ENCODE measurements at regions not wholly inside any gene's neighbourhood (a gene's known extent, or its start where the extent isn't known, plus 50 kb on each side); places are given as distances from the start of the nearest gene placed in this dataset.
"Not testable (repeated sequence)": the region's sequence is repeated elsewhere in the genome, so short reads cannot be mapped to it uniquely, and the experiment has no call there.

DNA sequence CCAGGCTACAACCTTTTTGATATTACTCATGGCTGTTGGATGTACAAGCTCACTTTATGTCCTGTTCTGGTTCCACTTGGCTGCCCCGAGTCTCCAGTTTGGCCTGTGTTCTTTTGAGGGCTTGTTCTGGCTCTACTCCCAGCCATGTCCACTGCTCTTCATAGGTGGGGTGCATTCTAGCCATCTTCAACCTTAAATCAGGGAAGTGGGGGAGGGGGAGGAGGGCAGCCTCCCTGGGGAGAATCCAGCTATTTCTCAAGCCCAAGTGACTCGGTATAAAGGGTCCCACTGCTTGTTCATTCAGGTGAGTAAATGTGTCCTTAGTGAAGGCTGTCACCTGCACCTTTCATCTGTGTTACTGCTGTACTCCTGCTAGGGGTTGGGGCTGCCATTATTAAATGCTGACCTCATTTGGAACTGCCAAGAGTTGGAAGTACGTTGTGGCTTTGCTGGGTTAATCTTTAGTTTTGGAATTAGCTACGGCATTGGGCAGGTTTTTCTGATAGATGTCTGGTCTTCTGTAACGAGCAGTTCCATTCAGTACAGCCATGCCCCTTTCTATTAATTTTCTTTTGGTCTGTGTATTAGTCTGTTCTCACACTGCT, 255.8 kb downstream of the GOLGA6L6 start:
- not testable (repeated sequence) for DNase-seq

DNA sequence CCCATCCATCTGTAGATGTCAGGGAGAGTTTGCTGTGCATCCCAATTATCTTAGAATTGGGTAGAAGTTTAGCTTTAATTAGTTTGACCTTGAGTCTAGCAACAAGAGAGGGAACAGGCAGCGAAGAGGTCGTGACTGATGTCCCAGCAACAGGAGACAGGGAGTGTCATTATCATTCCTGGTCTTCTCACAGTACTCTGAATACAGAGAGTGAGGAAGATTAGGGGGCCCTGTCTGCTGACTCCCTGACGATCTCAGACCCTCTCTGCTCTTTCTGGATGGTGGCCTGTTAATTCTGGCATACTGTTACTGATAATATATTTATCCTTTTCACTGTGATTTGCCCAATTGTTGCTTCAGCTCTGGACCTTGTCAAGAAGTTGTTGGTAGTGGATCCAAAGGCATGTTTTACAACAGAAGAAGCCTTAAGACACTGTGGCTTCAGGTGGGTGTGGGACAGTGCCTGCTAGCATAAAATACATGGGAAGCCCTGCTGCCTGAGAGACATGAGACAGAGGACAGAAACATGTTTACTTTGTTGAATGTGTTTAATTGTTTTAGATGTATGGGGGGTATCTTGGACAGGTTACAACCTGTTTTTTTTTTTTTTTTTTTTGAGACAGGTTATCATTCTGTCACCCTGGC, 256.6 kb downstream of the GOLGA6L6 start:
- not testable (repeated sequence) for DNase-seq

DNA sequence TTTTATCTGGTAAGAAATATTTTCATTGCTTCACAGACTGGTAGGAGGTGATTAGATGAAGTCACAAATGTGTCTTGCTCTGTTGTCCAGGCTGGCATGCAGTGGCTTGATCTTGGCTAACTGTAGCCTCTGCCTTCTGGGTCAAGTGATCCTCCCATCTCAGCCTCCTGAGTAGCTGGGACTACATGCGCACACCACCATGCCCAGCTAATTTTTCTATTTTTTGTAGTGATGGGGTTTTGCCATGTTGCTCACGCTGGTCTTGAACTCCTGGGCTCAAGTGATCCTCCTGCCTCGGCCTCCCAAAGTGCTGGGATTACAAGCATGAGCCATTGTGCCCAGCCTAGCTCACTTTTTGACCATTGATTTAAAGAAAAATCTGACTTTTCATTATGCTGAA, 257.9 kb downstream of the GOLGA6L6 start:
- not testable (repeated sequence) for DNase-seq

DNA sequence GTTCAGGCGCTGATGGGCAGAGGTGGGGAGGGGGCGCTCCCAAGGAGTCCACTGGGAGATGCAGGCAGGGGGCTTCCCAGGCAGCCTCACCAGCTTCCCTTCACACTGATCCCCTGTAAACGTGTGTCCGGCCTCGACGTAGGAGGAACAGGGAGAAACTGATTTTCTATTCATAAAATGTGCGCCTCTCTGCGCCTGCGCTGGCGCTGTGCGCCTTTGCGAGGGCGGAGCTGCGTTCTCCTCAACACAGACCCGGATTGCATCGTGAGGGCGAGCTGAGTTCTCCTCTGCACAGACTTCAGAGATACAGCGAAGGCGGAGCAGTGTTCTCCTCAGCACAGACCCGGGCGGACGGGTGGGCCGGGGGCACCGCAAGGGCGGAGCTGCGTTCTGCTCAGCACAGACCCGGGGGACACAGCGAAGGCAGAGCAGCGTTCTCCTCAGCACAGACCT, 259.1 kb downstream of the GOLGA6L6 start:
- DNase-seq: not testable (repeated sequence)

DNA sequence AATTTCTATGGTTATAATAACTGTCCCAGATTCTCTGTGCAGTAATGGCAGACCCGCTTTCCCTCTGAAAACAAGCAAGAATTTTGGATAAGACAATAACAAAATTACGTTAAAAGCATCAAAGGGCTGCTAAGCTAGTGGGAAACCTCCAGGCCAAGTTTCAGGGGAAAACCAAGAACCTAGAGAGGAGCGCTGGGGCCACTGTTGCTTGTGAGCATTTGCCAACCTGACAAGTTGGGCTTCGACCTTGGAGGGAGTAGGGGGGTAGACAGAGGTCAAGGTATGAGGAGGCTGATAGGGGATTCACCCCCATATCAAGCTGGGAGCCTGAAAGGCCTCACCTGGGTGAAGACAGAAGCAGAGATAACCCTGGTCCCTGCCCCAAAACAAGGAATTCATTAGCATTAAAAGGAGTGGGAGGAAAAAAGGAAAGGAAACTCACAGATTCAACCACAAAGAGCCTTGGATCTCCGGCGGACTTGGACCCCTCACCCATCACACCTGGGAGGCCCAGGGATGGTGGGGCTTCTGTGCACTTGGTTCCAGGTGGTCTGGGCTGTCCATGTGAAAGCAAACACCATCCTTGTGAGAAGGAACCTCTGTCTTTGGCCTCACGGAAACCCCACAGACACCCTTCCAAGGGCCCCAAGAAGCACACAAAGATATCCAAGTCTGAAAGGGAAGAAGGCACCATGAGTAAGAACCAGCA, 259.9 kb downstream of the GOLGA6L6 start:
- DNase-seq: not testable (repeated sequence)

DNA sequence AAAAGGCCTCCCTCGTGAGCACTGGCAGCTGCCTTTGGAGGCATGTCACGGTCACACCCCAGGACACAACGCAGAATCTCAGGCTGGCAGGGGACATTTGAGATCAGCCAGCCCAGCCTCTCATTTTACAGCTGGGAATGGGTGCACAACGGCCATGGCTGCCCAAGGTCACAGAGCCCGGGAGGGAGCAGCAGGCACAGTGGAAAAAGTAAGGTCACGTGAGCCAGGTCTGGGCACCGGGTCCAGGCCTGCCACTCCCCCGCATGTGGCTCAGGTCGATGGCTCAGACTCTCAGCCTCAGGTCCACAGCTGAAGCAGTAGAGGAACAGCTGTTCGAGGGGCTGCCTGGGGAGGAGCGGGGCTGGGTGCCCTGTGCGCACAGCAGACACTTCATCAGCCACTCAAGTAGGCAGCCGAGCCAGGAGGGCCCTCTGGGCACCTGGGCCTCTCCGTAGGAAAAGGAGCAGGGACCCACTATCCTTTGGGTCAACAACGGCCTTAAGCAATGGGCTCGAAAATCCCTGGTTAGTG, 260.6 kb downstream of the GOLGA6L6 start:
- DNase-seq: no peak

DNA sequence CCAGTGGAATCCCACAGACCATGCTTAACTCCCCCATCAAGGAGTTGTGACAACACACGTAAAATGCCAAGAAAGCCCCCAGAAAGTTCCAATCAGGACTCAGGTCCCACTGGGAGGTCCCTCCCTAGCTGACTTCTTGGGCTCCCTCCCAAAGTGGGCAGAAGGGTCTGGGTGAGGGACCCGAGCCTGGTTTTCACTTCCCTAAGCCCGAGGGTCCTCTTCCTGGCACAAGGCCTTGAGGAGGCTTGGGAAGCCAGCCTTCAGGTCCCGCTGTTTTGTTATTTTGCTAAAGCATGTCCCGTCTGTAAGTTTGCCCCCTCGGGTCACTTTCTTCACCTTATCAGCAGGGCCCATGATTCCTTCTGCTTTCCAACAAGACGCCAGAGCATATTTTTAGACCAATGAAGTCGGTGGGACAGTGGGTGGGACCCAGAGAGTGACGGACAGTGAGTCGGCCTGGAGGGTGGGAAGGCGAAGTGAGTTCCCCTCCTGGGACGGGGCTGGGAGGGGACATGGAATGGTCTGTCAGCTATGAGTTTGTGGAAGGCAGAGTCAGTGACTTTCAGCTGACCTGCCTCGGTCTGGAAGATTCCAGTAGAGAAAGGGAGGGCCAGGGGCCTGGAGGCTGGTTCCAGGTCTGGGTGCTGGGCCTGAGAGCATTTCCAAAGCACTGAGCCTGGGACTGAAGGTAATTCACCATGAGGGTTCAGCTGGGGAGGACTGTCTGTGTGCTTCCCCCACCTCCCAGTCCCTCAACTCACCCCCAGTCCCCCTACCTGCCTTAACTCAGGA, 261.3 kb downstream of the GOLGA6L6 start:
- DNase-seq: not testable (repeated sequence)

DNA sequence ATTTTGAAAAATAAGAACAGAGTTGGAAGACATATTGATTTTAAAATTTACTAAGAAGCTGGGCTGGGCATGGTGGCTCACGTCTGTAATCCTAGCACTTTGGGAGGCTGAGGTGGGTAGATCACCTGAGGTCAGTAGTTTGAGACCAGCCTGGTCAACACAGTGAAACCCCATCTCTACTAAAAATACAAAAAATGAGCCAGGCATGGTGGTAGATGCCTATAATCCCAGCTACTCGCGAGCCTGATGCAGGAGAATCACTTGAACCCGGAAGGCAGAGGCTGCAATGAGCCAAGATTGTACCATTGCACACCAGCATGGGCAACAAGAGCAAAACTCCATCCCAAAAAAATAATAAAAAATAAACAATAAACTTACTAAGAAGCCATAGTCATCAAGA, 262.5 kb downstream of the GOLGA6L6 start:
- not testable (repeated sequence) for DNase-seq

DNA sequence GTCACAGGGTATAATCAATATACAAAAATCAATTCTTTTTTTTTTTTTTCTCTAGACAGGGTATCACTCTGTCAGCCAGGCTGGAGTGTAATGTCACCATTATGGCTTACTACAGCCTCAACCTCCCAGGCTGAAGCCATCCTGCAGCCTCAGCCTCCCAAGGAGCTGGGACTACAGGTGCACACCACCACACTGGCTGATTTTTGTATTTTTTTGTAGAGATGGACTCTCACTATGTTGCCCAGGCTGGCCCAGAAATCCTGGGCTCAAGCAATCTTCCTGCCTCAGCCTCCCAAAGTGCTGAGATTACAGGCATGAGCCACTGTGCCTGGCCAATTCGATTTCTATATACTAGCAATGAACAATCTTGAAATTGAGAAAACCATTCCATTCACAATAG, 263.2 kb downstream of the GOLGA6L6 start:
- DNase-seq: not testable (repeated sequence)

DNA sequence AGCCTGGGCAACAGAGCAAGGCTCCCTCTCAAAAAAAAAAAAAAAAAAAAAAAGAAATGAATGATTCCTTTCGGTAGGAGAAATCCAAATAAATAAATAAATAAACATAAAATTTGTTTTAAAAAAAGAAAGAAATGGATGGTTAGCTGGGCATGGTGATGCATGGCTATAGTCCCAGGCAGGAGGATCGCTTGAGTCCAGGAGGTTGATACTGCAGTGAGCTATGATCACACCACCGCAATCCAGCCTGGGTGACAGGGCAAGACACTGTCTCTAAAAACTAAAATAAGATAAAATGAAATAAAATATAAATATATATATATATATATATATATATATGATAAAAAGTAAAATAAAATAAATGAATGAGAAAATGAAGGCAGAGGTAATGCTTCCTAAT, 264.1 kb downstream of the GOLGA6L6 start:
- DNase-seq: not testable (repeated sequence)

DNA sequence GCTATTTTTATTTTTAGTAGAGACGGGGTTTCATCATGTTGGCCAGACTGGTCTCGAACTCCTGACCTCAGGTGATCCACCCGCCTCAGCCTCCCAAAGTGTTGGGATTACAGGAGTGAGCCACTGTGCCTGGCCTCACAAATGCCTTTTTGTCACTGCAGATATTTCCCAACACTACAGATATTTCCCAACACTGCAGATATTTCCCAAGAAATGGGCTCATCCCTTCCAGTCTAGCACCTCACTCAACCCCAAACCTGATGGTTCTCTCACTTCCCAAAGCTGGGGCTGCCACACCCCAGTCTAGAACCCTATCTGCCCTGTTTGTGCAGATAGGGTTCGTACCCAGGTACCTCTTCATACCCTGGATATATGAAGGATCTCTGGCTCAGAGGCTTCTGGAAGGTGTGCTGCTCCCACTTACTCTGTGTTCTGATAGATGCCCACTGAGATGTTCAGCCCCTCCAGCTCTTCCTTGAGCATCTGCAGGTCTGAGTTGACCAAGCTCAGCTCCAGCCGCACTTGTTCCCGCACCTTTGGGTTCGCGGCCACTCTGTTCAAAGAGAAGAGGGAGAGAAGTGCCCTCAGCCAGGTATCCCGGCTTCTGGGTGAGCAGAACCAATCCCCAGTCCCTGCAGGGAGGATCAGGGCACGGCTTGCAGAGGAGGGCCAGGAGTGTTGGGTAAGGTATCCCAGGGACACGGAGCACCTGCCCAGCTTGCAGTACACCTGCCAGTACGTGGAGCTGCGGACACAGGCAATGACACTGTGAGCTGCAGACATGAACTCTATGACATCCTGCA, 265.1 kb downstream of the GOLGA6L6 start:
- not testable (repeated sequence) for DNase-seq

DNA sequence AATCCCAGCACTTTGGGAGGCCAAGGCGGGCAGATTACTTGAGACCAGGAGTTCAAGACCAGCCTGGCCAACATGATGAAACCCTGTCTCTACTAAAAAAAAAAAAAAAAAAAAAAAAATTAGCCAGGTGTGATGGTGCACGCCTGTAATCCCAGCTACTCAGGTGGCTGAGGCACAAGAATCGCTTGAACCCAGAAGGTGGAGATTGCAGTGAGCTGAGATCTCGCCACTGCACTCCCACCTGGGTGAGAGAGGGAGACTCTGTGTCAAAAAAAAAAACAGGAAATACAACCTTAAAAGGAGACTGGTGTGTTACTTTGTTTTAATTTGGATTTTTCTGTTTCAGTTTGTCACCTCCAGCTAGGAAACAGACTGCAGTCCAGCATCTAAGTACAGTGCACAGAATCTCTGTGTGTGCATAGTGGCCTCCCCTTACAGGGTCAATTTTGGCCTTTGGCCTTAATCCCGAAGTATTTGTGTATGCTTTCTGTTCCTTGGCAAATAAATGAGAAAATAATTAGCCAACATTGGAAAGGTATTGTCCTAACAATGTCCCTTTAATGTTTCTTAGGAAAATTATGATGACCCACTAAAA, 266.1 kb downstream of the GOLGA6L6 start:
- DNase-seq: not testable (repeated sequence)

DNA sequence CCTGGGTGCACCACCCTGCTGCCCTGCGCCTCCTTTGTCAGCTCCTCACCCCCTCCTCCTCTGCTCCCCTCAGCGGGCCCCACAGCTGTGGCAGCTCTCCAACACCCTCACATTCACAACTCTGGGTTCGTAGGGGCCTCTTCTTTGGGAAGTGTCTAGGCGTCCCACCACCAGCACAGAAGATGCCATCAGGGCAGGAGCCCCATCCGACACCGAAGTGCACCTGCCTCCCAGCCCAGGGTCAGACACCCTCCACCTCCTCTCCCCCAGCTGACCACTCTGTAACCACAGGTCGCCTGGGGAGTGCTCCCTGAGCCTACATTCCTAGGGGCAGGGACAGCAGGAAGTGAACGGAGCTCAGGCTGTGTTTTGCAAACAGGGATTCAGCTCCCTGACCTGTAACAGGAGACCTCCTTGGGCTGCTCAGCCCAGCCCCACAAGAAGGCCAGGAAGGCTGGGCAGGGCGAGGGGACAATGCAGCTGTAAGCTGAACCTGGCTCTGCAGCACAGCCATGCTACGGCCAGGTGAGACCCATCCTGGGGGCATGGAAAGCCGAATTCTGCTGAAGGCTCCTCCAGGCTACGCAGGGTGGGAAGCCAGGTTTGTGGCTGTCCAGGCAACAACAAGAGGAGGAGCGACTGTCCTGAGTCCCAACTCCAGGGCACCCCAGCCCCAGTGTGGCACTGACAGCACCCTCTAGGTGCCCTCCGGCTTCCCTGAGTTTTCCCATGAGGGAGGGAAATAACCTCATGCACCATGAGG, 269.0 kb downstream of the GOLGA6L6 start:
- no peak for DNase-seq

DNA sequence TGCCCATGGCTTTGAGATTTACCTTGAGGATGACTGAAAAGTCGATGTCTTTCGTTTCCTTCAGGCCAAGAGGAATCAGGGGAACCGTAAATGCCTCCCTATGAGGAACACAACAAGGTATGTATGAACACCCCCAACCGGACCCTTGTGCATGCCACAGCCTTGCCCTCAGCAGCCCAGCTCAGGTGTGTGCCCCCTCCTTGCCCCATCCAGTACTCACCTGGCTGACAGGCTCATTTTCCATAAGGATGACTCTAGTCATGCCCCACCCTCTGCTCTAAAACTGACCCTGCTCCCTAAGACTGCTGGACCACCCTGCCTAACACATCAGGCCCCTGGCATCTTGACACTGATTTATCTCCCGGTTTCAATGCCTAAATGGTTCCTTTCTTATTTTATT, 270.0 kb downstream of the GOLGA6L6 start:
- DNase-seq: no peak

DNA sequence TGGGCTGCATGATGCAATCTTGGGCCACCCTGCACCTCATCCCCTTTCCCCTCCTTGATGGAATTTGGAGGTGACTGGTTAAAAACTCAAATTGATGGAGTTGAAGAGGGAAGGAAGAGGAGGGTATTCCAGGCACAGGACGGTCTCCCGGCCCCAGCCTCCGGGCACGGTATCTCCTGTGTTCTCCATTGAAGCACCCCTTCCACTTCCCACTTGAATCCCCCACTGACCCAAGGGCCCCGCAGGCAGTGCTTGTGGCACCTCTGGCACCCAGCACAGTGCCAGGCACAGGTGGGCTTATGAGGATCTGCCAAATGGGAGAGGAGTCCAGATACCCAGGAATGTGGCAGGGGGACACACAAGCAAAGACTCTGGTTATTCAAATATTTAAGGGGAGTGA, 271.6 kb downstream of the GOLGA6L6 start:
- not testable (repeated sequence) for DNase-seq

DNA sequence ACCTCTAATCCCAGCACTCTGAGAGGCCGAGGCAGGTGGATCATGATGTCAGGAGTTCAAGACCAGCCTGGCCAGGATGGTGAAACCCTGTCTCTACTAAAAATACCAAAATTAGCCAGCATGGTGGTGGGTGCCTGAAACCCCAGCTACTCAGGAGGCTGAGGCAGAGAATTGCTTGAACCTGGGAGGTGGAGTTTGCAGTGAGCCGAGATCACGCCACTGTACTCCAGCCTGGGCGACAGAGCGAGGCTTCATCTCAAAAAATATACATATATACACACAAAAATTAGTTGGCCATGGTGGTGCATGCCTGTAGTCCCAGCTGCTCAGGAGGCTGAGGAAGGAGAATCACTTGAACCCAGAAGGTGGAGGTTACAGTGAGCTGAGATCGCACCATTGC, 273.6 kb downstream of the GOLGA6L6 start:
- DNase-seq: not testable (repeated sequence)

DNA sequence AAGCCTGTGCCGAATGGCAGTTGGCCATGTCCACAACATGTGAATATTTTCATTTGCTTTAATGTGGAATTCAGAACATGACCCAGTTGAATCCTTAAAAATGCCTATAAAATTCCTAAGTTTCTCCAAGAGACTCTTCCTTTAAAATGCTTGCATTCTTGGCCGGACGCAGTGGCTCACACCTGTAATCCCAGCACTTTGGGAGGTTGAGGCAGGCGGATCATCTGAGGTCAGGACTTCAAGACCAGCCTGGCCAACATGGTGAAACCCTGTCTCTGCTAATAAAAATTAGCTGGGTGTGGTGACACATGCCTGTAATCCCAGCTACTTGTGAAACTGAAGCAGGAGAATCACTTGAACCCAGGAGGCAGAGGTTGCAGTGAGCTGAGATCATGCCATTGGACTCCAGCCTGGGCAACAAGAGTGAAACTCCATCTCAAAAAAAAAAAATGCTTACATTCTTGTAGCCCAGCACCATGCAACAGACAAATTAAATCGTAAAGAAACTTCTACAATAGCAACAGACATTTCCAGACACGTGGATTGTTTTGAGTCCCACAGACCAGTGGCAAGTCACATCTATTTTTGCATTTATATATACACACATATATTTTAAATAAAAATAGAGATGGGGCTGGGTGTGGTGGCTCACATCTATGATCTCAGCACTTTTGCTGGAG, 274.4 kb downstream of the GOLGA6L6 start:
- not testable (repeated sequence) for DNase-seq

DNA sequence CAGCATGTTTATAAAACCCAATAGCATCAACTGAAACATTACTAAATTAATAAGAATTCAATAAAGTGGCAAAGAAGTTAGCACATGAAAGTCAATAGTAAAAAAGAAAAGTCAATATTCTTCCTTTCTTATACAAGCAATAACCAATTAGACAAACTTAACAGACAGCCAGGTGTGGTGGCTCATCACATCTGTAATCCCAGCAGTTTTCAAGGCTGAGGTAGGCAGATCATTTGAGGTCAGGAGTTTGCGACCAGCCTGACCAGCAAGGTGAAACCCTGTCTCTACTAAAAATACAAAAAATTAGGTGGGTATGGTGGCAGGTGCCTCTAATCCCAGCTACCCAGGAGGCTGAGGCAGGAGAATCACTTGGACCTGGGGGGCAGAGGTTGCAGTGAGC, 275.9 kb downstream of the GOLGA6L6 start:
- DNase-seq: not testable (repeated sequence)

DNA sequence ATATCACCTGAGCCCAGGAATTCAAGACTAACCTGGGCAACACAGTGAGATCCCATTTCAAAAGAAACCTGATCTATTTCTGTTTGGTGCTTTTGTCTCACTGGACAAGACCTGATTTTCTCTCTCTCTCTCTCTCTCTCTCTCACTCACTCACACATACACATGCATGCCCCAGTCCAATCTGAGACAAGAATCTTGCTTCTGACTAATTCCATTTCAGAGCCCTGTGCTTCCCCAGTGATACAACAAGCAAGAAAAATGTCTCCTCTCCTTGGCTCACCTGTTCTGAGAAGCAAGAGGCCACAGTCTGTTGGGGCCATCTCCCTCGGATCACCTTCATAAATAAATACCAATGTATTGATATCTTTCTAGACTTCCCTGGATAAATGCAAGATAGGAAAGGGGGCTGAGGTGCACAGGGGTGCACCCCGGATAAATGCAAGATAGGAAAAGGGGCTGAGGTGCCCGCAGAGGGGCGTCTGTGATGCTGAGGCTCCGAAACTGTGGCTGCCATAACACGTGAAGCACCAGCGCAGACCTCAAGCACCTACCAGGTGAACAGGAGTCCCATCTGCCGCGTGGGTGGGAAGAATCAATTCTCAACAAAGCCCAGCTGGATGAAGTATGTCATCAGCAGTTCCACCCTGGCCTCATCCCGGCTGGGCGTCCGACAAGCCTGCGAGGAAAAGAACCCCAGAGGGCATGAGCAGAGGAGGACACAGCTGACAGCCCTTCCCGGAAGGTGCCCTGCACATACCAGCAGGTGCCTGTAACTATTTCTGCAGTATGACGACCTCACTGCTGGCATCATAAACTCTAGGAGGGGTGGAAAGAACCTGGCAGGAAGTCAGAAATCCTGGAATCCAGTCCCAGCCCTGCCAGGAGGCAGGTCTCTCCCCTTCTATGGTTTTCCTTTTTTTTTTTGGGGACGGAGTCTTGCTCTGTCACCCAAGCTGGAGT, 280.0 kb downstream of the GOLGA6L6 start:
- DNase-seq: not testable (repeated sequence)

Measured in left hindlimb (tissue), 1 donor.